GM18505 (cell line): ENCODE measurements at regions not wholly inside any gene's neighbourhood (a gene's known extent, or its start where the extent isn't known, plus 50 kb on each side); places are given as distances from the start of the nearest gene placed in this dataset.

Experiments used
- ATAC-seq: cut with Tn5 transposase; IDR thresholded peaks from one replicate; pipeline ENCODE4 v1.9.1; 2021; ENCODE audit not compliant: unreplicated experiment
- POLR2A ChIP-seq: IDR thresholded peaks from 4 replicates; pipeline ENCODE4 v1.6.1; 2011; ENCODE audit warnings: borderline replicate concordance; ENCODE audit not compliant: insufficient read depth, insufficient read length; ENCODE audit errors: extremely low read depth

DNA sequence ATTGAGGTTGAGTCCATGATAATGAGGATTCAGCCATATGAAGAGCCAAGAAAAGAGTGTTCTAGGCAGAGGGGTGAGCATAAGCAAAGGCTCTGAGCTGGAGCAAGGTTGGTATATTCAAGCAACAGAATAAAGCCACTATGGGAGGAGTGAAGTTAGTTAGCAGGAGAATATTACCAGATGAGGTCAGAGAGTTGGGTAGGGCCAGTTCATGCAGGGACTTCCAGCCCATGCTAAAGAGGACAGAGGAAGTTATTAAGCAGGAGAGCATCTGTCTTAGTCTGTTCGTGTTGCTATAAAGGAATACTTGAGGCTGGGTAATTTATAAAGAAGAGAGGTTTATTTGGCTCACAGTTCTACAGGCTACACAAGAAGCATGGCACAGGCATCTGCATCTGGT is 57.1 kb upstream of the ATG10 start:
- no peak for ATAC-seq
- no peak for TF ChIP-seq POLR2A

DNA sequence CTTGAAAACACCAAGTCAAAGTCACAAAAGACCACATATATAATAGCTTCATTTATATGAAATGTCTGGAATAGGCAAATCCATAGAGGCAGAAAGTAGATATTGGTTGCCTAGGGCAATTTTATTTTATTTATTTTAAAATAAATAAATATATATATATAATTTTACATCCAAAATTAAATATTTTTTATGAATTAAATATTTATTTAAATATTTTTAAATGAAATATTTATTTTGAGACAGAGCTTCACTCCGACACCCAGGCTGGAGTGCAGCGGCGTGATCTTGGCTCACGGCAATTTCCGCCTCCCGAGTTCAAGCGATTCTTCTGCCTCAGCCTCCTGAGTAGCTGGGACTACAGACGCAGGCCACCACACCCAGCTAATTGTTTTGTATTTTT is 58.9 kb upstream of the ATG10 start:
- no peak for ATAC-seq
- TF ChIP-seq POLR2A = no peak

DNA sequence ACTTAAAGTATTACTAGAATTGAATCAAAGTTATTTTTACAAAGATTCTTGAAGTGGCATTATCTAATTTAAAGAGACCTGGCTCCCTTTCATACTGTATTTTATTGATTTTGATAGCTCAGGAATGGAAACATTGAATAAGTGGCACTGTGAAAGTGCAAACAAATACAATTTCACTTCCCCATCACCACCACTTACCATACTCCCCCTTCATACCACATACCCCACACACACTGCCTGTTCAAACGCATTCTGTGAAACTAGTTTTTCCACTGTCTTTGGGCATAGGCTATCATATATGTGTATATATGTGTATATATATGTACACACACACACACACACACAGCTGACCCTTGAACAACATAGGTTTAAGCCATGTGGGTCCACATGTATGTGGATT is 62.1 kb upstream of the ATG10 start:
- ATAC-seq = peak; percentile 86
- TF ChIP-seq POLR2A = no peak

DNA sequence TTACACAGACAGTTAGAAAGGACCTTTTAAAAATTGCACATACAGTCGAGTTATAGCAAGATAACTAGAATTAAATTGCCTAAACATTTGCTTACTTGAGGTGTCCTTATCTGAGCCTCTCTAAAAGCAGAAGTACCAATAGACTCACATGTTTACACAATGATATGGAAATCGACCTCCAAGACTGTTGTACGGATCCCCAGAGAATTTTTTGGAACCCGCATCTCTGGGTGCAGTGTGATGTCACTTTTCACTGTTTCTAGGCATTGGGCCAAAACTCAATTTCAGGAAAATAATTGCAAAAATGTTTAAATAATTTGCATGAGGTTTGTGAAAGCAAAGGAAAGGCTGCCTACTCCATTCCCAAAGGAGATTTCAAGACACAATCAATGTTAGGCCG is 63.1 kb upstream of the ATG10 start:
- ATAC-seq = no peak

DNA sequence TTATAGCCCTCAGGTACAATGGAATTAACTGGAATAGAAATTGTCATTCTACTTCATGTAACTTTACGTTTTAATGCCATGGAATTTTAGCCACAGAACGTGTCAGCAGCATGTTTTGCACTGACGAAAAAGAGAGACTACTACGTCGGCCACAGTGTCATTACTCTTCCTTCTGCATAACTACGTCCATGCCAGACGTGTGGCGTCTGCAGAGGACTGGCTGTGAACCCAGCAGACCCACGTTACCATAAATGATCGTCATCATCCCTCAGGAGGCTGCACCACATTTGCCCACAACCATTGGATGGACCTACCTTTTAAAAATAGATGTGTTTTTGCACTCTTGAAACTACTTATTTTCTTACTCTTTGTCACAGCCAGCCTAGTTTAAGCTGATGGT is 63.8 kb upstream of the ATG10 start:
- no peak for ATAC-seq
- TF ChIP-seq POLR2A = no peak

More for the DNA sequence above, 63.1 kb upstream of the ATG10 start:
- TF ChIP-seq POLR2A = no peak

DNA sequence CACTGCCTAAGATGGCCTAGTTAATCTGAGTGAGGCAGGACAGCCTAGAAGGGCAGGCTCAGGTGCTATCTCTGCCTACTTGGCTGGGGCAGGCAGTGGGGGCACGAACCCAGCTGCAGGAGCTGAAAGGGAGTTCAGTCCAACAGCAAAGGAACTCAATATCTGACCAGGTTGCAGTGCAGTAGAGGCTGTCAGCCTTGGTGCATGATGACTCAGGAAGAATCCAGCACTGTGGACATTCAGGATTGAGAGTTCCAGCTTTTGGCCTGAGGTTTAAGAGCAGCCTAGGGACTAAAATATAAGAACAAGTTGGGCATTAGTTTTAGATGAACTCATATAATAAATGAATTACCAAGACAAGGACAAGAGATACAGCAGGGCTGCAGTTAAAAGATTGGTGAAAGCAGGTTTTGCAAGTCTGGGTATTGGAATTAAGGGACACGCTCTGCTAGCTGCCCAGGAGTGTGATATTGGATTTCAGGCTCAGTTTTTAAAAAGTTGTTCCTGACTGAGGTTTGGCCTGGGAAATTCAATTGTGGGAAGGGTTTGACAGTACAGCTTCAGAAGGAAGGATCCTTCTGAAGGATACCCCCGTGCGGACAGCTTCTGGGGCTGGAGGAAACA is 64.7 kb upstream of the ATG10 start:
- no peak for TF ChIP-seq POLR2A
- no peak for ATAC-seq

DNA sequence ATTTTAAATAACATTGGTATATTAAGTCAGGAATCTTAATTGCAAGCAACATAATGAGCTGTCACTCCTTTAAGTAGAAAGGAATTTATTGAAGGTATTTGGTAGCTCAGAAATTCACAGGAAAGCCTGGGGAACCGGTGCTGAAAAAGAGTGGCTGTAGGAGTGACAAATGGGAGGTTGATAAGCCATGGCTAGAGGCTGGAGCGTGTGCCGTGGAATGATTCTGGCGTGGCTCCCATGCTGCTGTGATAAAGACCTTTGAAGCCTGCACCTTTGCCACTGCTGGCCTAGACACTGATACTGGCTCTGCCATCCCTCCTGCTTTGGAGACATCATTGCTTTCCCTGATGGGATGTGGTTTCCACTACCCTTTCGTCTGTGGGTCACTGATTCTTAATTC is 65.7 kb upstream of the ATG10 start:
- TF ChIP-seq POLR2A = no peak
- no peak for ATAC-seq

DNA sequence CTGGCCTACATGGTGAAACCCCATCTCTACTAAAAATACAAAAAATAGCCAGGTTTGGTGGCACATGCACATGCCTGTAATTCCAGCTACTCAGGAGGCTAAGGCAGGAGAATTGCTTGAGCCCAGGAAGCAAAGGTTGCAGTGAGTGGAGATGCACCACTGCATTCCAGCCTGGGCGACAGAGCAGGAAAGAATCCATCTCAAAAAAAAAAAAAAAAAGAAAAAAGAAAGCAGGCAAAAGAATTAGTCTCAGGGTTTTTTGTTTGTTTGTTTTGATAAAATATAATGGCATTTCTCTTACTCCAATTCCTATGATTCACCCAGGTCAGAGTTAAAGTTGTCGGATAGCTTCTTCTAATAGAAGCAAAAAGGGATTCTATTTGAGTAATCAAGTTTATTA is 67.0 kb upstream of the ATG10 start:
- no peak for TF ChIP-seq POLR2A
- no peak for ATAC-seq

DNA sequence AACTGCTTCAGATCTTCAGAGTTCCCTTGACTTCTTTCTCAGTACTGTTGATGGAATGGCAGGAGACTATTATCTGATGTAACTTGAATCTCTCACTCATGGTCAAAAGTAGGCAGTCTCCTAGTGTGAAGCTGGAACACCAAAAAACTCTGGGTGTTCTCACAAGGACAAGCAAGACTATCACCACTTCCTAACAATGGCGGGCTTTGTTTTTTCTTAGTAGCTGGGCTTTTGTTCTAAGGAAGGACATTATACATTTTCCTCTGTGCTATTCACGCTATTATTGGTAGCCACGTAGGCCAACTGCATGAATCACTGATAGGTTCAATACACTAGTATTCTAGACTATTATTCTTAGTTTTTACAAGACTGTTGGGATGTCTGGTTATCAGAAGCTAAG is 67.7 kb upstream of the ATG10 start:
- TF ChIP-seq POLR2A = no peak

DNA sequence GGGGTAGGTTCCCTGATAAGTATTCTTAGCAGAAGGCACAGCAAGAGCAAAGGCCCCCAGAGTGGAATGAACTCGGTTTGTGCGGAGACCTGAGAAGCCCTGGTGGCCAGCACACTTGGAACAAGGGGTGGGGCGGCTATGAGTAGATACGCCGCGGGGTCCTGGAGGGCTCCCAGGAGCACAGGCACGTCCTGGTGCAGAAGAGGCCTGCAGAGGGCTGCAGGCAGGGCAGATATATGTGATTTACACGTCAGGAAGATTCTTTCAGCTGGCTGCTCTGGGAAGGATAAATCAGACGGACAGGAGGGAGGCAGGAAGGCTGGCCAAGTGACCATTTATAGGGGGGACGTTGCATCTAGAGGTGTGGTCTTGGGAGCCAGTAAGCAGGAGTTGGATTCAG is 70.2 kb upstream of the ATG10 start:
- ATAC-seq = no peak
- no peak for TF ChIP-seq POLR2A

More for the DNA sequence above, 67.7 kb upstream of the ATG10 start:
- ATAC-seq = no peak

DNA sequence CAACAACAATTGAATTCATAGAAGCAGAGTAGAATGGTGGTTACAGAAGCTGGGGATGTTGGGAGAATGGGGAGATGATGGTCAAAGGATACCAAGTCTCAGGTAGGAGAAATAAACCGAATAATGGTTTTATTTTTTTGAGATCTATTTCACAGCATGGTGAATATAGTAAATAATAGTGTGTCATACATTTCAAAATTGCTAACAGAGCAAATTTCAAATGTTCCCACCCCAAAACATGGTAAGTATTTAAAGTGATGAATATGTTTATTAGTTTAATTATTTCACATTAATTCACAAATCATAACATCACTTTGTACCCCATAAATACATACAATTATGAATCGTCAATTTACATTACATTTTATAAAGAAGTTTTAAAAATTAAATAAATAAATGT is 72.7 kb upstream of the ATG10 start:
- no peak for TF ChIP-seq POLR2A
- no peak for ATAC-seq

DNA sequence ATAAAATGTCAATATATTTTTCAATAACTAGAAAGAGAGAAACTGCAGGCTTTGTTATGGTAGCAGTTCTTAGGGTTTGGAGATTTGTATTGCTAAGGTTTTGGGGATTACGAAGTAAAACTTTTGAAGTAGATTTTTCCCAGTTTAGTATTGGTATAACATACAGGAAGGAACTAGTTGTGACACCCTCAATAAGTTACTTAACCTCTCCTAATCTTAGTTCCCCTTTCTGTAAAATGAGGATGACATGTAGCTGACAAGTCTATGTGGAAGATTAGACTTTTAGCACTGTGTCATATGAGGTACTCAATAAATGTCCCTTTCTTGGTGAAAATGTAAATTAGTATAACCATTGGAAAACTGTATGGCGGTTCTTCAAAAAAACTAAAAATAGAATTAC is 73.4 kb upstream of the ATG10 start:
- TF ChIP-seq POLR2A = no peak
- ATAC-seq = no peak

DNA sequence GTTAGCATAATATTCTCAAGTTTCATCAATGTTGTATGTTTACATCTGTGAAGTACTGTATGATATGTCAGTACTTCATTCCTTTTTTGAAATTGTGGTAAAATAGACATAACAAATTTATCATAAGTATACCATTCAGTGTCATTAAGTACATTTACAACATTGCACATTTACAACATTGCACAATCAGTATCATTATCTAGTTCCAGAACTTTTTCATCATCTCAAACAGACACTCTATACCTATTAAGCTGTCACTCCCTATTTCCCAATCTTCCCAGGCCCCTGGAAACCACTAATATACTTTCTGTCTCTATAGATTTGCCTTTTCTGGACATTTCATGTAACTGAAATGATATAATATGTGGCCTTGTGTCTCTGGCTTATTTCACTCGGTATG is 75.1 kb upstream of the ATG10 start:
- ATAC-seq = no peak
- no peak for TF ChIP-seq POLR2A

DNA sequence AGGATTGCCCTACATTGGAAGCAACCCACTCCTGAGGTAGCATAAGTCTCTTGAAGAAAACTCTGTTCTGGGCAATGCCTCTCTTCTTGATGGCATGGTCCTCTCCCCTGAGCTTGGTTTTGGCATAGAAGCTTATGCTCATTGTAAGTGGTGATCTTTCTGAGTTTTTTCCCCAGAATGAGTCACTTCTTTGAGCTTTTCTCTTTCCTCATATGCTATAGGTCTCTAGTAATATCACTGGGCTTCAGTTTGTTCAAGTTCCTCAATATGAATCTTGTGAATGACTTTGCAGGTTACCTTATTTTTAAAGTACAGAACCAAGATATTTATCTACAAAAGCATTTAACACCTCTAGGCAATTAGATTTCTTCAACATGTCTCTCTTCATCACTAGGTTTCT is 76.5 kb upstream of the ATG10 start:
- no peak for ATAC-seq
- TF ChIP-seq POLR2A = no peak

DNA sequence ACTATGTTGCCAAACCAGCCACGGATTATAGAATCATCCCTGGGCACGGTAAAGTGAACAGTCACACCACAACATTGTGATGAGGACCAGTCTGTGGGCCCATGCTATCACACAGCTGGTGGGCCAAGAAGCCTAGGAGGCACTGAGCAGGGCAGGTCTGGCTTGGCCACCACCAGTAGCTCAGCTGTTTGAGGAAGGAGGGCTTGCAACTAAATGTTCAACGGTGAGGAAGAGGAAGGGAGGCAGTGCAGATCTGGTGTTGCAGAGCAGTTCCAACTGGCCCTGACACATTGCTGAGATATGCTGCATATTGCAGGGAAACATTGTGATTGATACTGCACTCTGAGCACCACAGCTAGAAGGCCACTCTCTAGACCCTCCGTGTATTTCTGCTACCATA is 77.9 kb upstream of the ATG10 start:
- TF ChIP-seq POLR2A = no peak
- no peak for ATAC-seq

DNA sequence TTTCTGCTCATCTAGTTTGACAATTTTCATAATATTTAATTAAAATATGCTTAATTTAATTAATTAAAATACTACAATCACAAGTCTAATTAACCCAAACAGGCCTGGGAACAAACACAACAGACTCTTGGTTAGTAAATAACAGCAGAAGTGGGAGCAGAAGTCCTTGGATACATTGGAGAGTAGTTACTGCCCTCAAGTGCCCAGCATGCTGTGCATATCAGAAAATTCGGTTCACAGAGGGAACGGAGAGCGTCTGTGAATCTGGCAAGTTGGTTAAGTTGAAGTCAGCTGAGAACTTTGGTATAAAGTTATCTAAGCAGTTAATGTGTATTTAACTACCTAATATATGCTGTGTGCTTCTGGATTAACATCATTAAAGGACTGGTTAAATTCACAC is 87.0 kb upstream of the ATG10 start:
- no peak for TF ChIP-seq POLR2A
- no peak for ATAC-seq

DNA sequence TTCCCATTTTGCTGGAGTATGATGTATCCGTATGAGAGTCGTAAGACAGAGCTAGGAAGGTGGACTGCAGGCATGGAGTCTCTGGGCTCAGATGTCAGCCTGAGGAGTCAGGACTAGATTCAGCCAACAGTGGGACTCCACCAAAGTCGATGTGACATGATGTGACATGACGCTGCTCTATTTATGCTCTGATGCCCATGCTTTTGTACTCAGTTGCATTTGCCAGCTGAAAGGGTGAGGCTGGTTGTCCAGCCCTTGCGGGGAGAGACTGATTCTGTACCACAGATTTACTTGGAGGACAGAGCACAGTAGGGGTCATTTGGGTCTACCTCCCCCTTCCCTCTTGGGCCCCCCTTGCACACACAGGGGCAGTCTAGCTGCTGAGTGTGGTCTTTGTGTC is 88.5 kb upstream of the ATG10 start:
- no peak for TF ChIP-seq POLR2A
- ATAC-seq = no peak
